GM19328 (cell line): ENCODE measurements at regions not wholly inside any gene's neighbourhood (a gene's known extent, or its start where the extent isn't known, plus 50 kb on each side); places are given as distances from the start of the nearest gene placed in this dataset.

ENCODE experiments used
- ATAC-seq: cut with Tn5 transposase; IDR thresholded peaks from one replicate; pipeline ENCODE4 v1.9.1; 2021; ENCODE audit warnings: mild to moderate bottlenecking, moderate library complexity; ENCODE audit not compliant: unreplicated experiment

GRCh38 chr22:49590851-49591445, 236.7 kb downstream of the BRD1 start:
- no peak for ATAC-seq

- ATAC-seq: no peak
Measured at GRCh38 chr22:49590381-49590780, 237.3 kb downstream of the BRD1 start.

- no peak for ATAC-seq
Measured at GRCh38 chr22:49589811-49590210, 237.9 kb downstream of the BRD1 start.

GRCh38 chr22:49589301-49589700, 238.4 kb downstream of the BRD1 start:
- no peak for ATAC-seq

GRCh38 chr22:49588739-49589138, 238.9 kb downstream of the BRD1 start:
- ATAC-seq: no peak

- no peak for ATAC-seq
Measured at GRCh38 chr22:49587987-49588386, 239.7 kb downstream of the BRD1 start.

GRCh38 chr22:49587421-49587820, 240.3 kb downstream of the BRD1 start:
- no peak for ATAC-seq

GRCh38 chr22:49586873-49587272, 240.8 kb downstream of the BRD1 start:
- no peak for ATAC-seq

GRCh38 chr22:49586244-49586748, 241.4 kb downstream of the BRD1 start:
- ATAC-seq: no peak

- no peak for ATAC-seq
Measured at GRCh38 chr22:49585461-49586243, 242.0 kb downstream of the BRD1 start.

GRCh38 chr22:49583886-49584505, 243.7 kb downstream of the BRD1 start:
- no peak for ATAC-seq

- no peak for ATAC-seq
Measured at GRCh38 chr22:49583341-49583740, 244.3 kb downstream of the BRD1 start.

GRCh38 chr22:49582678-49583077, 245.0 kb downstream of the BRD1 start:
- ATAC-seq: no peak

GRCh38 chr22:49582181-49582580, 245.5 kb downstream of the BRD1 start:
- no peak for ATAC-seq

GRCh38 chr22:49580024-49580423, 247.6 kb downstream of the BRD1 start:
- no peak for ATAC-seq

GRCh38 chr22:49577168-49578060, 250.3 kb downstream of the BRD1 start:
- ATAC-seq: no peak

GRCh38 chr22:49576241-49577141, 251.2 kb downstream of the BRD1 start:
- no peak for ATAC-seq

GRCh38 chr22:49575703-49576081, 252.0 kb downstream of the BRD1 start:
- no peak for ATAC-seq

- ATAC-seq: no peak
Measured at GRCh38 chr22:49574881-49575702, 252.6 kb downstream of the BRD1 start.
